NCI-H1092 treated with DMSO at 0.1 percent for 48 hours (cell line): ENCODE measurements at regions not wholly inside any gene's neighbourhood (a gene's known extent, or its start where the extent isn't known, plus 50 kb on each side); places are given as distances from the start of the nearest gene placed in this dataset.

Source experiments
- DNase-seq: peaks from one replicate; lab custom pipeline; 2025; lab: John Stamatoyannopoulos, UW

- no peak for DNase-seq
Observed at GRCh38 chr14:76307786-76308780, 67.9 kb upstream of the ESRRB start.

GRCh38 chr14:76309572-76310162 lies 66.3 kb upstream of the ESRRB start:
- no peak for DNase-seq

GRCh38 chr14:76311079-76311758 lies 64.7 kb upstream of the ESRRB start:
- DNase-seq = no peak

- no peak for DNase-seq
Observed at GRCh38 chr14:76312821-76313220, 63.1 kb upstream of the ESRRB start.

- DNase-seq = no peak
Observed at GRCh38 chr14:76313303-76313702, 62.6 kb upstream of the ESRRB start.

- DNase-seq = no peak
Observed at GRCh38 chr14:76313852-76314251, 62.1 kb upstream of the ESRRB start.

GRCh38 chr14:76314521-76315034 lies 61.4 kb upstream of the ESRRB start:
- DNase-seq = no peak

- DNase-seq = no peak
Observed at GRCh38 chr14:76320486-76320885, 55.5 kb upstream of the ESRRB start.

- no peak for DNase-seq
Observed at GRCh38 chr14:76320975-76321374, 55.0 kb upstream of the ESRRB start.

- no peak for DNase-seq
Observed at GRCh38 chr14:76322594-76323220, 53.2 kb upstream of the ESRRB start.

GRCh38 chr14:76323331-76324050 lies 52.4 kb upstream of the ESRRB start:
- no peak for DNase-seq

- no peak for DNase-seq
Observed at GRCh38 chr14:76324133-76324532, 51.8 kb upstream of the ESRRB start.
